GM21381 (cell line): ENCODE measurements at regions not wholly inside any gene's neighbourhood (a gene's known extent, or its start where the extent isn't known, plus 50 kb on each side); places are given as distances from the start of the nearest gene placed in this dataset.

Experiments
- ATAC-seq: cut with Tn5 transposase; IDR thresholded peaks from one replicate; pipeline ENCODE4 v1.9.1; 2021; ENCODE audit warnings: mild to moderate bottlenecking, moderate library complexity; ENCODE audit not compliant: unreplicated experiment

DNA sequence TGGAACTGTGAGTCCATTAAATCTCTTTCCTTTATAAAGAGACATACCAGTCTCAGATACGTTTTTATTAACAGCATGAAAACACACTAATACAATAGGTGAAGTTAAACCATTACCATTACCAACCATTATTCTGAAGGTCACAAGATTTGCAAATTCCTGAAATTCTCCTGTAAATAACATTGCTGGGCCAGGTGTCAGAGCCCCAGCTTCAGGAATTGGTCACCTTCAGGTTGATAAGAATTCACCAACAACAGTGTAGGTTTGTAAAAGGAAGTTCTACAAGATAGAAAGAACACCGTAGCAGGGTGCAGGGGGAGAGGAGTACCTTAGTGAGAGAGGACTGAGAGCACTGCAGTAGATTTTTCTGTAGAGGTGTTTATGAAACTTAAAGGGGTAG is 644.3 kb downstream of the CDY2B start:
- ATAC-seq = no peak

- ATAC-seq = no peak
These were observed 646.4 kb downstream of the CDY2B start for GRCh38 chrY:17233435-17234109.

DNA sequence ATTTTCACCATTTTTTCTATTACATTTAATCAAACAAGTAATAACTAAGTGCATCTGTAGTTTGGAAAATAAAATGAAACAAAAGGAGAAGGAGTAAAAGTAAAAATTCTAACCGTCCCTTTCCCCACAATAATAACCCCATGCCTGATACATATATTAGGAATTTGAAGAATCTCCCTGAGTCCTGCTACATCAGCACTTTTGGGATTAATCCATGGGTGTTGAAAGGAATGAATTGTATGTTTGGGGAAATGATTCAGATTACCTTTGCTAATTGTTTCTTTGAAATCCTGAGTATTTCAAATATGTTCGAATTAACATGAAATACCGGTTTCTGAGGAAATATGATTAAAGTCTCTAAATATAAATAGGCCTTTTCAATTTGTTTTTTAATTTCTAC is 648.0 kb downstream of the CDY2B start:
- no peak for ATAC-seq

- no peak for ATAC-seq
These were observed 656.5 kb downstream of the CDY2B start for GRCh38 chrY:17223502-17223901.

DNA sequence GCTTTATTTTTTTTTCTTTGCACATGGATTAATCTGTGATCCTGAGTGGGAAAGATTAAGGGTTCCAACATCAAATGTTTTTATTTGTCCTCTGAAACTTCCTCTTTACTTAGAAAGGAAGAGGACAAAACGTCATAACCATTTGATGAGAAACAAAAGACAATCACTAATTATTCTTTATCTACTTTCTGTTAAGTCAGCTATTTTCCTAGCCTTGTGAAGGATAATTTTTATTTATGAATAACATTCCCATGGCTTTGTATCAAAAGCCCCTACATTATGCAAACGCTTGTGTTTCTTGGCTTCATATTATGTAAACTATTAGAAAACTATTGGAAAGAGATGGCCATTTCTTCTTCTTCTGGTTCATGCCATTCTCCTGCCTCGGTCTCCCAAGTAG is 677.6 kb downstream of the CDY2B start:
- no peak for ATAC-seq

- no peak for ATAC-seq
These were observed 695.7 kb downstream of the CDY2B start for GRCh38 chrY:17184299-17184698.

GRCh38 chrY:17166881-17167280 is 713.1 kb downstream of the CDY2B start:
- no peak for ATAC-seq

- no peak for ATAC-seq
These were observed 757.9 kb downstream of the CDY2B start for GRCh38 chrY:17122166-17122565.

- ATAC-seq = no peak
These were observed 794.7 kb downstream of the CDY2B start for GRCh38 chrY:17085303-17085702.

- ATAC-seq = no peak
These were observed 800.1 kb downstream of the CDY2B start for GRCh38 chrY:17079887-17080286.

DNA sequence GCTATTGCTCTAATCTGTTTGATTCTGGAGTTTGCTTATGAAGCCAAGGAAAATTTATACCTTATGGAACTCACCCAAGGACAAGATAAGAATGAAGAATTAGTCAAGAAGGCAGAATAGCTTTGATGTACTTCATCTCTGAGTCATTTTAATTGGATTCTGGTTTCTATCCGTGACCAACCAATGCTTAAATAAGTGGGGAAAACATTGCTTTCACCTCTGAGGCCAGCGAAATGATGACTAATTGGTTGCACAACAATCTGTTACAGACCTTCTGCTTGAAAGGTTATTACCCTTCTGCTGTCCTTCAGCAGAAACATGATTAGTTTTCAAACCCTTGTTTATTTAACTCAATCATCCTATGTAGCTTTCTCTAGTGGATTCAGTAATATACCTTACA is 812.7 kb downstream of the CDY2B start:
- no peak for ATAC-seq

- no peak for ATAC-seq
These were observed 827.0 kb downstream of the CDY2B start for GRCh38 chrY:17053041-17053440.

- ATAC-seq = no peak
These were observed 829.6 kb downstream of the CDY2B start for GRCh38 chrY:17050374-17050773.

DNA sequence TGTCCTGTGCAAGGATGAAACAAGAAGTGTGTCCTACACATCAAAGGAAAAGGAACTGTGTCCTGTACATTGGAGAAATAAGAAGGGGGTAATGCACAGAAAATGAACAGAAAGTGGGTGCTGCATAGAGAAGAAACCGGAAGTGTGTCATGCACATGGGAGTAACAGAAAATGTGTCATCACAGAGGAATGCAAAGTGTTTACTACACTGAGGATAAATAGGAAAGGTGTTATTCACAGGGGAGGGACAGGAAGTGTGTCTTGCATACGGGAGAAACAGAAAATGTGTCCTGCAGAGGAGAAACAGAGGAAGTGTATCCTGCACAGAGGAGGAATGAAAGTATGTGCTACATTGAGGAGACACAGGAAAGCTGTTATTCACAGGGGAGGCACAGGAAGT is 834.9 kb downstream of the CDY2B start:
- no peak for ATAC-seq

DNA sequence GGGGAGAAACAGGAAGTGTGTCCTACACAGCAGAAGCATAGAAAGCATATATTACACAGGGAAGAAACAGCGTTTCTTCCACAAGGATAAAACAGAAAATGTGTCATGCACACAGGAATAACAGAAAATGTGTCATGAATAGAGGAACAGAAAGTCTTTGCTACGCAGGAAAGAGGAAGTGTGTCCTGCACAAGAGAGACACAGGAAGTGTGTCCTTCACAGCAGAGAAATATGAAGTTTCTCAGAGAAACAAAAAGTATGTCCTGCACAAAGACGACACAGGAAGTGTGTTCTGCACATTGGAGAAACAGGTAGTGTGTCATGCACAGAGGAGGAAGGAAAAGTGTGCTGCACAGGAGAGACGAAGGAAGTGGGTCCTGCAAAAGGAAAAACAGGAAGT is 835.3 kb downstream of the CDY2B start:
- ATAC-seq = no peak

DNA sequence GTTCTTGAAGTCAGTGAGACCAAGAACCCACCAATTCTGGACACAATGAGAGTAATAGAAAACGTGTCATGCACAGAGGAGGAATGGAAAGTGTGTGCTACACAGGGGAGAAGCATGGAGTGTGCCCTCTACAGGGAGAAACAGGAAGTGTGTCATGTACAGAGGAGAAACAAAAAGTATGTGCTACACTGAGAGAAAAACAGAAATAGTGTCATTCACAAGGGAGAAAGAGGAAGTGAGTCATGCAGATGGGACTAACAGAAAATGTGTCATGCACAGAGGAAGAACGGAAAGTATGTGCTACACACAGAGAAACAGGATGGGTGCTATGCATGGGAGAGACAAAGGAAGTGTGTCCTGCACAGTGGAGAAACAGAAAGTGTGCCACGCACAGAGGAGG is 835.7 kb downstream of the CDY2B start:
- ATAC-seq = no peak

- ATAC-seq = no peak
These were observed 841.6 kb downstream of the CDY2B start for GRCh38 chrY:17038439-17038838.

GRCh38 chrY:17018126-17018525 is 861.9 kb downstream of the CDY2B start:
- no peak for ATAC-seq

DNA sequence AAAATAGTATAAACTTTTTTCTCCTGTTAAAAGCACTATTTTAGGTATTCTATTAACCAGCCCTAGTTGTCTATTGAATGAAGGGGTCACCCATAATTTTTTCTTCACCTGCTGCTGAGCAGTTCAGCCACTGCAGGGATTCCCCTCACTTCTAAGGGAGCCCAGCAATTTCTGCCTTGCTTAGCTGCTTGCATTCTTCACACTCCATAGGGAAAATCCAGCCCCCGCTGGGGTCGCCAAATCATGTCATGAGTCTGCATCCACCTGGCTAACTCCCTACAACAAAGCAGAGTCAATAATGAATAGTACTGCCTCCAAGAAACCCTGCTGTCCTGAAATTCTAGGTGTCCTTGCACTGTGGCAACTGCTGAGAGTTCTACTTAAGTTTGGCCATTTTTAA is 886.5 kb downstream of the CDY2B start:
- ATAC-seq = no peak

- ATAC-seq = no peak
These were observed 898.2 kb downstream of the CDY2B start for GRCh38 chrY:16981776-16982175.

DNA sequence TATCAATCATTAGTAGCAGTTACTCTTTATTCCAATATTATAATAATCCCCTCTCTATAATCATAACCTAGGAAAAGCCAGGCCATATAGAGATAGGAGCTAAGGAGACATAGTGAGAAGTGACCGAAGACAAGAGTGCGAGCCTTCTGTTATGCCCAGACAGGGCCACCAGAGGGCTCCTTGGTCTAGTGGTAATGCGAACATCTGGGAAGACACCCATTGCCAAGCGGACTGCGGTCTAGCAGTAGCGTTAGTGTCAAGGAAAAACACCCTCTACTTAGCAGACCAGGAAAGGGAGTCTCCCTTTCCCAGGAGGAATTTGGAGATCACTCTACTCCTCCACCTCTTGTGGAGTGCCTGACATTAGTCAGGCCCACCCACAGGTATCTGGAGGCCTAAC is 920.9 kb downstream of the CDY2B start:
- ATAC-seq = no peak

- ATAC-seq = no peak
These were observed 932.8 kb downstream of the CDY2B start for GRCh38 chrY:16947221-16947620.
